ENCODE measurements at regions not wholly inside any gene's neighbourhood (a gene's known extent, or its start where the extent isn't known, plus 50 kb on each side); places are given as distances from the start of the nearest gene placed in this dataset.

- DNase-seq = no peak
These were observed 177.8 kb downstream of the ACKR3 start for GRCh38 chr2:236747426-236747825.

GRCh38 chr2:236747925-236748324 is 178.3 kb downstream of the ACKR3 start:
- no peak for DNase-seq

GRCh38 chr2:236748385-236748784 is 178.8 kb downstream of the ACKR3 start:
- DNase-seq = peak; percentile 90 to 98

GRCh38 chr2:236748801-236749200 is 179.2 kb downstream of the ACKR3 start:
- peak in 1 of 2 donors; percentile 55 for DNase-seq

- DNase-seq = peak in 1 of 2 donors; percentile 54
These were observed 179.7 kb downstream of the ACKR3 start for GRCh38 chr2:236749346-236749745.

- DNase-seq = no peak
These were observed 182.5 kb downstream of the ACKR3 start for GRCh38 chr2:236752096-236752495.

GRCh38 chr2:236753606-236754270 is 184.1 kb downstream of the ACKR3 start:
- DNase-seq = peak; percentile 56 to 74

- DNase-seq = no peak
These were observed 184.8 kb downstream of the ACKR3 start for GRCh38 chr2:236754271-236754944.

GRCh38 chr2:236755278-236755840 is 185.7 kb downstream of the ACKR3 start:
- no peak for DNase-seq

GRCh38 chr2:236758406-236758805 is 188.8 kb downstream of the ACKR3 start:
- DNase-seq = peak; percentile 63 to 76

GRCh38 chr2:236760246-236760645 is 190.6 kb downstream of the ACKR3 start:
- DNase-seq = no peak

- no peak for DNase-seq
These were observed 191.7 kb downstream of the ACKR3 start for GRCh38 chr2:236761358-236761757.

GRCh38 chr2:236762628-236763027 is 193.0 kb downstream of the ACKR3 start:
- no peak for DNase-seq

GRCh38 chr2:236763857-236764256 is 194.2 kb downstream of the ACKR3 start:
- DNase-seq = no peak

GRCh38 chr2:236764716-236765115 is 195.1 kb downstream of the ACKR3 start:
- no peak for DNase-seq

- no peak for DNase-seq
These were observed 195.9 kb downstream of the ACKR3 start for GRCh38 chr2:236765478-236765877.

- no peak for DNase-seq
These were observed 197.2 kb downstream of the ACKR3 start for GRCh38 chr2:236766850-236767249.

- peak; percentile 90 to 95 for DNase-seq
These were observed 198.3 kb downstream of the ACKR3 start for GRCh38 chr2:236767941-236768340.

GRCh38 chr2:236768393-236769140 is 198.9 kb downstream of the ACKR3 start:
- no peak for DNase-seq

- DNase-seq = no peak
These were observed 200.5 kb downstream of the ACKR3 start for GRCh38 chr2:236769981-236770671.

GRCh38 chr2:236772220-236772837 is 202.7 kb downstream of the ACKR3 start:
- DNase-seq = no peak

- DNase-seq = no peak
These were observed 203.6 kb downstream of the ACKR3 start for GRCh38 chr2:236773206-236773605.

All from inflammatory macrophage (primary cell).